ENCODE measurements at regions not wholly inside any gene's neighbourhood (a gene's known extent, or its start where the extent isn't known, plus 50 kb on each side); places are given as distances from the start of the nearest gene placed in this dataset.

GRCh38 chr15:36356466-36356865 lies 223.0 kb upstream of the CDIN1 start:
- DNase-seq (ENCODE audit: low spot score) = no peak

GRCh38 chr15:36356978-36357601 lies 222.3 kb upstream of the CDIN1 start:
- no peak for DNase-seq (ENCODE audit: low spot score)

- DNase-seq (ENCODE audit: low spot score) = no peak
Observed at GRCh38 chr15:36358094-36358493, 221.3 kb upstream of the CDIN1 start.

- DNase-seq (ENCODE audit: low spot score) = no peak
Observed at GRCh38 chr15:36358523-36358922, 220.9 kb upstream of the CDIN1 start.

- no peak for DNase-seq (ENCODE audit: low spot score)
Observed at GRCh38 chr15:36359286-36359685, 220.1 kb upstream of the CDIN1 start.

- no peak for DNase-seq (ENCODE audit: low spot score)
Observed at GRCh38 chr15:36361351-36361870, 218.0 kb upstream of the CDIN1 start.

GRCh38 chr15:36362509-36362915 lies 216.9 kb upstream of the CDIN1 start:
- no peak for DNase-seq (ENCODE audit: low spot score)

GRCh38 chr15:36363335-36363734 lies 216.1 kb upstream of the CDIN1 start:
- peak; percentile 11 for DNase-seq (ENCODE audit: low spot score)

- no peak for DNase-seq (ENCODE audit: low spot score)
Observed at GRCh38 chr15:36364377-36364776, 215.0 kb upstream of the CDIN1 start.

GRCh38 chr15:36365963-36366362 lies 213.5 kb upstream of the CDIN1 start:
- DNase-seq (ENCODE audit: low spot score) = no peak

GRCh38 chr15:36370051-36370730 lies 209.2 kb upstream of the CDIN1 start:
- no peak for DNase-seq (ENCODE audit: low spot score)

- peak; percentile 35 for DNase-seq (ENCODE audit: low spot score)
Observed at GRCh38 chr15:36370731-36371112, 208.7 kb upstream of the CDIN1 start.

- no peak for DNase-seq (ENCODE audit: low spot score)
Observed at GRCh38 chr15:36371509-36371908, 207.9 kb upstream of the CDIN1 start.

GRCh38 chr15:36372968-36373367 lies 206.5 kb upstream of the CDIN1 start:
- DNase-seq (ENCODE audit: low spot score) = no peak

- no peak for DNase-seq (ENCODE audit: low spot score)
Observed at GRCh38 chr15:36373550-36373949, 205.9 kb upstream of the CDIN1 start.

- DNase-seq (ENCODE audit: low spot score) = no peak
Observed at GRCh38 chr15:36389107-36389506, 190.3 kb upstream of the CDIN1 start.

- DNase-seq (ENCODE audit: low spot score) = no peak
Observed at GRCh38 chr15:36390491-36390890, 188.9 kb upstream of the CDIN1 start.

GRCh38 chr15:36392676-36393266 lies 186.7 kb upstream of the CDIN1 start:
- no peak for DNase-seq (ENCODE audit: low spot score)

GRCh38 chr15:36398212-36398611 lies 181.2 kb upstream of the CDIN1 start:
- no peak for DNase-seq (ENCODE audit: low spot score)

GRCh38 chr15:36399276-36399675 lies 180.2 kb upstream of the CDIN1 start:
- no peak for DNase-seq (ENCODE audit: low spot score)

GRCh38 chr15:36400936-36401585 lies 178.4 kb upstream of the CDIN1 start:
- DNase-seq (ENCODE audit: low spot score) = no peak

- no peak for DNase-seq (ENCODE audit: low spot score)
Observed at GRCh38 chr15:36401586-36401966, 177.8 kb upstream of the CDIN1 start.

GRCh38 chr15:36403351-36403750 lies 176.1 kb upstream of the CDIN1 start:
- DNase-seq (ENCODE audit: low spot score) = no peak
